ENCODE measurements at regions not wholly inside any gene's neighbourhood (a gene's known extent, or its start where the extent isn't known, plus 50 kb on each side); places are given as distances from the start of the nearest gene placed in this dataset.

GRCh38 chr2:225113371-225114015 is 71.2 kb upstream of the DOCK10 start:
- TF ChIP-seq, protein P1, sequence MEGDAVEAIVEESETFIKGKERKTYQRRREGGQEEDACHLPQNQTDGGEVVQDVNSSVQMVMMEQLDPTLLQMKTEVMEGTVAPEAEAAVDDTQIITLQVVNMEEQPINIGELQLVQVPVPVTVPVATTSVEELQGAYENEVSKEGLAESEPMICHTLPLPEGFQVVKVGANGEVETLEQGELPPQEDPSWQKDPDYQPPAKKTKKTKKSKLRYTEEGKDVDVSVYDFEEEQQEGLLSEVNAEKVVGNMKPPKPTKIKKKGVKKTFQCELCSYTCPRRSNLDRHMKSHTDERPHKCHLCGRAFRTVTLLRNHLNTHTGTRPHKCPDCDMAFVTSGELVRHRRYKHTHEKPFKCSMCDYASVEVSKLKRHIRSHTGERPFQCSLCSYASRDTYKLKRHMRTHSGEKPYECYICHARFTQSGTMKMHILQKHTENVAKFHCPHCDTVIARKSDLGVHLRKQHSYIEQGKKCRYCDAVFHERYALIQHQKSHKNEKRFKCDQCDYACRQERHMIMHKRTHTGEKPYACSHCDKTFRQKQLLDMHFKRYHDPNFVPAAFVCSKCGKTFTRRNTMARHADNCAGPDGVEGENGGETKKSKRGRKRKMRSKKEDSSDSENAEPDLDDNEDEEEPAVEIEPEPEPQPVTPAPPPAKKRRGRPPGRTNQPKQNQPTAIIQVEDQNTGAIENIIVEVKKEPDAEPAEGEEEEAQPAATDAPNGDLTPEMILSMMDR (conservative IDR thresholded peaks at IDR 0.05; ENCODE audit: low read length) = no peak
- no peak for TF ChIP-seq EZH2phosphoT487 (IDR thresholded peaks at IDR 0.05; ENCODE audit: borderline replicate concordance, low read depth, low read length)

Data from OCI-LY7 (cell line).